ENCODE measurements at regions not wholly inside any gene's neighbourhood (a gene's known extent, or its start where the extent isn't known, plus 50 kb on each side); places are given as distances from the start of the nearest gene placed in this dataset.
A peak's percentile ranks its signal among the peaks of the same experiment; 100 is the strongest.

DNA sequence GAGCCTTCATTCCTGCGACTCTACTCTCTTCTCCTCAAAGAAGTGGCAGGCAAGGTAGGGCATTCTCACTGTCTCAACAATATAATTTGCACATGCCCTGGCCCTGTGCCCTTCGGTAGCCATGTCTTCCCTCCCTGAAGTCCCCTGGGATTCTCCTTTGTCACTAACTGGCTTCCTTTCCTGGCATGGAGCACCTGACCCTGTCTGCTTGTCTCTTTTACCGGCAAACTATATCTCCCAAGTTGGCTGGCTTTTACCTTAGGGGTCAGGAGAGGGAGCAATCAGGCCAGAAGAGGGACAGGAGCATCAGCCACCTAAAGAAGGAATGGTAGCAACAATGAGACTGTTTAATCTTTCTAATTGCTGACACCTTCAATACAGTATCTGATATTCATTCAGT, 51.9 kb upstream of the RMDN2 start:
- Histone ChIP-seq H3K36me3 (no peaks in the 10 kb centered on the region), H3K4me3 (ENCODE audit: low read depth, low read length) (no peak overlapping the region), H3K4me1 (peaks cover 35% of the 10 kb centered on the region), H3K27me3 (no peaks in the 10 kb centered on the region), H3K9me3 (no peaks in the 10 kb centered on the region)
- TF ChIP-seq, protein P1, sequence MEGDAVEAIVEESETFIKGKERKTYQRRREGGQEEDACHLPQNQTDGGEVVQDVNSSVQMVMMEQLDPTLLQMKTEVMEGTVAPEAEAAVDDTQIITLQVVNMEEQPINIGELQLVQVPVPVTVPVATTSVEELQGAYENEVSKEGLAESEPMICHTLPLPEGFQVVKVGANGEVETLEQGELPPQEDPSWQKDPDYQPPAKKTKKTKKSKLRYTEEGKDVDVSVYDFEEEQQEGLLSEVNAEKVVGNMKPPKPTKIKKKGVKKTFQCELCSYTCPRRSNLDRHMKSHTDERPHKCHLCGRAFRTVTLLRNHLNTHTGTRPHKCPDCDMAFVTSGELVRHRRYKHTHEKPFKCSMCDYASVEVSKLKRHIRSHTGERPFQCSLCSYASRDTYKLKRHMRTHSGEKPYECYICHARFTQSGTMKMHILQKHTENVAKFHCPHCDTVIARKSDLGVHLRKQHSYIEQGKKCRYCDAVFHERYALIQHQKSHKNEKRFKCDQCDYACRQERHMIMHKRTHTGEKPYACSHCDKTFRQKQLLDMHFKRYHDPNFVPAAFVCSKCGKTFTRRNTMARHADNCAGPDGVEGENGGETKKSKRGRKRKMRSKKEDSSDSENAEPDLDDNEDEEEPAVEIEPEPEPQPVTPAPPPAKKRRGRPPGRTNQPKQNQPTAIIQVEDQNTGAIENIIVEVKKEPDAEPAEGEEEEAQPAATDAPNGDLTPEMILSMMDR (IDR thresholded peaks at IDR 0.05; ENCODE audit: low read depth, low read length) = no peak
- peak; percentile 53 for DNase-seq

DNA sequence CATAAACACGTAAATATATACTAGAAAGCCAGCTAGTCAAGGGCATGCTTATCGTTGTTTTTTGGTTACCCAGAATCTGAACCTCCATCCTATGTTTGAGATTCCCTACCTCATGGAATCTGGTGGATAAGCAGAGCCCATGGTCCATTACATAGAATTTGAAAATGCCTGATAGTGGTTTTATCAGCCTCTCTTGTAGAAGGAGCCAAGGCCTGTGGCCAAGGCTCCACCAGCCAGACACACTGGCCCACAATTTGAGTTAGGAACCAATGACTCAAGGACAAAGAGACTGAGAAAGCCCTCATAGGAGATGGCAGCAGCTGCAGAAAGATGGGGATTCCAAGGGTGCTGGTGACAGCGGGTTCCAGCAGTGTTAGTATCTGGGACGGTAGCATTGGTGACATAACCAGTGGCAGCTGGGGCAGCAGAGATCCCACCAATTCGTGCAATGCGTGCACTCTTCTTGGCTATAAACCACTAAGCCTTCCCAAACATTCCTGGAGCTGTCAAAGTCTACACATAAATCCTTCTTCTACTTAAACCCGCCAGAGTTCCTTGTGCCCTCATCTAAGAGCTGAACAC, 51.2 kb upstream of the RMDN2 start:
- no peak for DNase-seq
- H3K9me3 ChIP-seq = no peaks in the 10 kb centered on the region
- no peak overlapping the region for H3K4me3 ChIP-seq (ENCODE audit: low read depth, low read length)
- no peaks in the 10 kb centered on the region for H3K27me3 ChIP-seq
- no peaks in the 10 kb centered on the region for H3K36me3 ChIP-seq
- TF ChIP-seq, protein P1 (IDR thresholded peaks at IDR 0.05; ENCODE audit: low read depth, low read length) = no peak
- H3K4me1 ChIP-seq = peaks cover 35% of the 10 kb centered on the region

DNA sequence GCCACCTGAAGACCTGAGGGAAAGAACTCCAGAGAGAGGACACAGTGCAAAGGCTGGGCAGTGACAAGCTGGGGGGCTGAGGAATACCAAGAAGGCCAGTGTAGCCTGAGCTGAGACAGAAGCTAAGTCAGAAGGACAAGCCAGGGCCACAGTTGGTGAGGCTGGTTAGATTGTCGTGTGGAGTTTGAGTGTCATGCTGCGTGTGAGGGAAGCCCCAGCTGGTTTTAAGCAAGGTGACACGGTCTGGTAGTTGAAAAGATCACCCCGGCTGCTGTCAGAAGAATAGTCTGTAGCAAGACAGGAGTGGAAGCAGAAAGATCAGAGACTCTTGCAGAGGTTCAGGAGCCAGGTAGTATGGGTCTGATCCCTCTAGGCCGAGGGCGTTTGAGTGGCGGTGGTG, 50.6 kb upstream of the RMDN2 start:
- H3K36me3 ChIP-seq = no peaks in the 10 kb centered on the region
- TF ChIP-seq, protein P1 (IDR thresholded peaks at IDR 0.05; ENCODE audit: low read depth, low read length) = no peak
- no peak overlapping the region for H3K4me3 ChIP-seq (ENCODE audit: low read depth, low read length)
- H3K4me1 ChIP-seq = peaks cover 35% of the 10 kb centered on the region
- no peaks in the 10 kb centered on the region for H3K27me3 ChIP-seq
- DNase-seq = no peak
- H3K9me3 ChIP-seq = no peaks in the 10 kb centered on the region

Data from BE2C (cell line).